NCI-H2196 treated with DMSO at 0.1 percent for 48 hours (cell line): ENCODE measurements at regions not wholly inside any gene's neighbourhood (a gene's known extent, or its start where the extent isn't known, plus 50 kb on each side); places are given as distances from the start of the nearest gene placed in this dataset.

Experiments
- DNase-seq: peaks from one replicate; lab custom pipeline; 2025; ENCODE audit not compliant: unreplicated experiment; lab: John Stamatoyannopoulos, UW

GRCh38 chr1:222114536-222115156 is 372.8 kb upstream of the DUSP10 start:
- no peak for DNase-seq

GRCh38 chr1:222109836-222110235 is 367.9 kb upstream of the DUSP10 start:
- no peak for DNase-seq

DNA sequence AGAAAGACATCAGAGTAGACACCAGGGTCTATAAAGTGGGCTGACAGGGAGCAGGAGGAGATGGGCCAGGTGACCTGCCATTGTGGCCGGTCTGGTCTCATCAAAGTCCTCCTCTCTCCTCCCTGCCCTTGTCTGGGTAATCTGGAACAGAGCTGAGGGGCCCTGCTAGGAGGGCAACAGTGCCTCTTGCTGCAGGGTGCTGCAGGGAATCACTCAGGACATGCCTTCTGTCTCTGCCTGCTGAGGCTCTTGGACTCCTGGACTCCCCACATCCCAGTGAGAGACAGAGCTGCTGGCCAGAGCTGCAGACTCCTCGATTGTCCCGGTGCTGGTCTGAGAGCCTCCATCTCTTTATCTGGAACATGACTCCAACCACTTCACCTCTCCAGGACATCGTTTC is 366.1 kb upstream of the DUSP10 start:
- no peak for DNase-seq

GRCh38 chr1:222107267-222107666 is 365.4 kb upstream of the DUSP10 start:
- DNase-seq: no peak

- no peak for DNase-seq
Observed at GRCh38 chr1:222106377-222106776, 364.5 kb upstream of the DUSP10 start.

- no peak for DNase-seq
Observed at GRCh38 chr1:222105861-222106260, 364.0 kb upstream of the DUSP10 start.

- DNase-seq: no peak
Observed at GRCh38 chr1:222105393-222105737, 363.5 kb upstream of the DUSP10 start.

- DNase-seq: no peak
Observed at GRCh38 chr1:222104694-222105392, 363.0 kb upstream of the DUSP10 start.

- DNase-seq: no peak
Observed at GRCh38 chr1:222104097-222104496, 362.2 kb upstream of the DUSP10 start.

DNA sequence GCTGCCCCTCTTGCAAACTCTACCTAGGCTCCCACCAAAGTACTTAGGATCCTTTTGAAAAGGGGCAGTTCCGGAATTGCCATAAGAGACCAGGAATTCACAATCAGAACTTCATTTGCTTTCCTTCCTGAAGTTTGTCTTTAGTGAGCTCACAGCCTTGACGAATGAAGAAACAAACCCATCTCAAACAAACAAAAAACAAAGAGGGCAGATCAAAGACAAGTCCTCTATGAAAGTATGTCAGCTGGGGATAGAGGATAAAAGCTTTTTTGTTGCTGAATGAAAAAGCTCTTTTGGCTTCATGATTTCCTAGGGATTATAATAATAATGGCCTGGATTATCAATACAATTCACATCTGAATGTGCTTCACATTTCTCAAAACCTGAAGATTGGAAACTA is 357.9 kb upstream of the DUSP10 start:
- DNase-seq: no peak

GRCh38 chr1:222098404-222098803 is 356.5 kb upstream of the DUSP10 start:
- DNase-seq: no peak

DNA sequence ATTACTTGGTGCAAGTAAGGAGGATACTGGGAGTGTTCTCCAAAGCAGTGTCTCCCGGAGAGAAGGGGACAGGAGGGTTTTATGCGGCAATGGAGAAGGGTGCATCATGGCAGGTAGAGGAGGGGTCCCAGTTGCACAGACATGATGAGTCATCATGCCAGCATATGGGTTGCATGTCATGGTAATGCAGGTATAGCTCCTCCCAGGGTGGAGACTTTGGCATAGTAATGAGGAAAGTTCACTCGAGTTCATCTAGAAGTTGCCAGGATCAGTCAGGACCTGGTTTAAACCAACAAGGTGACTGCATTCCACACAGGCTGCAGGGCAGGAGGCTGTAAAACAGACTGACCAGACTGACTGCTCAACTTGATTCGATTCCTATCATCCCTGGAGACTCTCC is 355.7 kb upstream of the DUSP10 start:
- no peak for DNase-seq

DNA sequence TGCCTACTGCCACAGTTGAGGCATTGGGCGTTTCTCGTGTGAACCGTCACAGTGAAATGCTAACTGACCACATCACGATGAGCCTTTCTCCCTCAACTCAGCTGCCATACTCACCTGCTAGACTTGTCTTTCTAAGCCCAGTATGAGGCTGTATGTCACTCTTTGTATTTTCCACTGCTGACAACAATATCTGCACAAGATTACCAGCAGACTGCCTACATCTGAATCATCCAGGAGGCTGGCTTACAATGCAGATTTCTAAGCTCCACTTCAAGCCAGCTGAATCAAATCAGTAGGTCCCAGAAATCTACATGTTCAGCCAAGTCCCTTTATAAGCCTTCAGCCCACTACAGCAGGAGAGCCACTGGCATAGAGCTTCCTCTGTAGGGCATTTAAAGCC is 355.0 kb upstream of the DUSP10 start:
- DNase-seq: no peak

GRCh38 chr1:222096476-222096772 is 354.5 kb upstream of the DUSP10 start:
- DNase-seq: no peak

GRCh38 chr1:222095606-222096475 is 354.0 kb upstream of the DUSP10 start:
- DNase-seq: no peak

- DNase-seq: no peak
Observed at GRCh38 chr1:222093518-222093917, 351.6 kb upstream of the DUSP10 start.

GRCh38 chr1:222090103-222090502 is 348.2 kb upstream of the DUSP10 start:
- DNase-seq: no peak

DNA sequence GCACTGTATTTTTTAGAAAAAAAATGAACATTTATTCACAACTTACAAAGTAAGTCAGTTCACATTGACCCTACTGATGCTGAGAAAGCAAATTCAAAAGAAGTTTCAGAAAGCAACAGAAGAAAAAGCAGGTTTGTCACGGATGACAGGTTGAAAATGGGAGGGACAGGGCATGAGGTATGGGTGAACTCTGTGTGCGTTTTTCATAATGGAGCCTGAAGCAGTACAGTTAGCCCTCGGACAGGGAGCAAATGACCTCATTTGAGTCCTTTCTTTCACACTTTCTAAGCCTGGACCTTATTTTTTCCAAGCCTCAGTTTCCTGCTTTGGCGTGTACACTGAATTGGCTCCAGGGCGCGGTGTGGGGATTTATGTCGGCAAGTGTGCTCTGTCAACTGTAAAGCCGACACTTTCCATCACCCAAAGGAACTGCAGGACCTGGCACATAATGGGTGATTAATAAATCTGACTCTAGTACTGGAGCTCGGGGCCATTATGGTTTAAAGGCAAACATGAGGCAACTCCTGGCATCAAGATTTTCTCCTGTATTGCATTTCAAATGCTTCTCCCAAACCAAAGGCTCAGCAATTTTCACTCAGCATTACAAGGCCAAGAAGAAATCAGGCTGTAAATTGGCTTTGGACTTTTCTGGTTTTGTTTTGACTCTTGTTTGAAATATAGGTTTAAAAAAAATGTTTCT is 345.5 kb upstream of the DUSP10 start:
- DNase-seq: no peak

DNA sequence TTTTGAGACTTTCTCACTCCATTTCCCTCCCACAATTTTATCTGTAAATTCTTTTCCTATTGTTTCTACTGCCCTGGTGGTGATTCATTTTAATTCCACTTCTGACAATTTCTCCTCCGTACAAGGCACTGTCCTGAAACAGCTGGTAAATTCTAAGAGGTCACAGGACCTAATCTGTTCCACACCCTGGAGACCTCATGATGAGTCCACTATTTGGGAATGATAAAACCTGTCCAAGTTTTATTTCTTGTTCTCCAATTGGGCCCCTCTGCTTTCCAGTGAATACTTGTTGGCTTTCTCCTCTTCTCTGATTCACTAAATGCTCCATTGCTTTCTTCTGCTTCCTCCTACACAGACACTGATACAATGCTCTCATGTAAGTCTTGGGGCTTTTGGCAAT is 343.1 kb upstream of the DUSP10 start:
- no peak for DNase-seq

GRCh38 chr1:222084048-222084447 is 342.2 kb upstream of the DUSP10 start:
- DNase-seq: no peak

- no peak for DNase-seq
Observed at GRCh38 chr1:222081859-222082258, 340.0 kb upstream of the DUSP10 start.

DNA sequence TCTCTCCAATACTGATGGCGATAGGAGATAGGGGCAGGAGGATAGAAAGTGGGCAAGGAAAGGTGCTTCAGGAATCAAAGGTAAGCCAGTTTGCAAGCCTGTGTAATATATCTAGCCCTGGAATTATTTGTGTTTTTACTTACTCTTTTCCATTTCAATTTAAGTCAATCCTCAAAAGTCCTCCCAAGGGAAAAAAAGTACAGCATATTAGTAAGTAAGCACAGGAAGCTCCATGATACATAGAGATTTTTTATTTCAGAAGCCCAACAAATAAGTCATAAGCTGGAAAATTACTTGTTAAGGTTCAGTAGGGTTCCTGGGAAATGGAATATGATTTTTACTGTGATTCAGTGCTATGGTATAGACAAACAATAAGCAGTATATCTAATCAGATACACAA is 337.7 kb upstream of the DUSP10 start:
- no peak for DNase-seq
